Right kidney (tissue), 1 donor: ENCODE measurements at regions not wholly inside any gene's neighbourhood (a gene's known extent, or its start where the extent isn't known, plus 50 kb on each side); places are given as distances from the start of the nearest gene placed in this dataset.
"Not testable (repeated sequence)": the region's sequence is repeated elsewhere in the genome, so short reads cannot be mapped to it uniquely, and the experiment has no call there.

Experiments used
- DNase-seq: peaks from one replicate; pipeline ENCODE4 v3.0.0-alpha.2; 2016

- DNase-seq = no peak
Measured at GRCh38 chr12:9335867-9336266, 127.7 kb upstream of the PZP start.

DNA sequence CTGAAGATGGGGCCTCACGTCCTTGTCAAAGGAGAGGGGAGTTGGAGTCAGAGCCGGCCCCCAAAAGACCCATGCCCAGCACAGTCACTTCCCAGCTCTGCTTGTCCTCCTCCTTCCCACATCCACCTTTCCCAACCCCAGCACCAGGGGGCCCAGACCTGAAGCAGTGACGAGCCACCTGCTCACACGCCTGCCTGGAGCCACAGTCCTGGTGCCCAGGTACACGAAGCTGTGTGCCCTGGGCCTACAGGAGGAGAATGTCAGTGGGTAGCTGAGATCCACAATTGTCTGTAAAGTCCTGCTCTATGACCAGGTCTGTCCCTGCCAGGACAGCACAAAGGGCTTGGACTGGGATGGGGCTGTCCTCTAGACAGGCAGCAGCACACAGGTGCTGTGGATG is 126.8 kb upstream of the PZP start:
- DNase-seq = no peak

GRCh38 chr12:9334041-9334692 is 126.0 kb upstream of the PZP start:
- no peak for DNase-seq

- DNase-seq = no peak
Measured at GRCh38 chr12:9333161-9333560, 125.0 kb upstream of the PZP start.

DNA sequence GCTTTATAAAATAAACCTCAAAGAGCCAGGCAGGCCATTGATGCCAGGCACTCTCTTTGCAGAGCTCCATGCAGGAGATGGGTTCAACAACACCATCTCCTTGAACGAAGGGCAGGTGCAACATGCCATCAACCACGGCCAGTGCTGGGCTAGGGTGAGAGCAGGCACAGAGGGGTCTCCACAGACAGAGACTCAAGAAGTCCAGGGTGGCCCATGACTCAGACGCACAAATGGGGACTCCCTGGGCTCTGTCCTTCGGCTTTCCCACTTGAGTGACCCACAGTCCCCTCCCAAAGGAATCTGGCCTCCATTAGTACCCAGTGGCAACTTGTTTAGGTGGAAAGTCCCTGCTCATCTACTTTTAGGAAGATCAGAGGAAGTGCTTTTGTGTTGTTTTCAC is 124.4 kb upstream of the PZP start:
- no peak for DNase-seq

DNA sequence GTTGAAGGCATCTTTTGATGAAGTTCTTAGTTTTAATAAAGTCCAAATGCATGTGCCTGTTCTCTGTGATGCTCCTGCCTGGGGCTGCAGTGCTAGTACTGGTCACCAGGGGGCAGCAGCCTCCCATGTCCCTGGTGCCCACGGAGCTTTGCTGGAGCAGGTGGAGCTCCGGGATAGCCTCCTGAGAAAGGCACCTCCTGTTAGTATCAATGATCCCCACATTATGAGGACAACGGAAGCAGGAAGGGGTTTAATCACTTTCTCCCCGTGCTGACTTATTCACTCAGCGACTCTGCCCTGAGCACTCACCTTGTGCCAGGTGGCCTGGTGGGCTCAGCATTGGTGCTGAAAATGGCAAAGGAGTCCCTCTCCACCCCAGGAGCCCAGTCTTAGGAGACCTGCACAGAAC is 123.0 kb upstream of the PZP start:
- DNase-seq = peak; percentile 44

GRCh38 chr12:9329019-9329418 is 120.8 kb upstream of the PZP start:
- DNase-seq = no peak

- DNase-seq = no peak
Measured at GRCh38 chr12:9328065-9328464, 119.9 kb upstream of the PZP start.

DNA sequence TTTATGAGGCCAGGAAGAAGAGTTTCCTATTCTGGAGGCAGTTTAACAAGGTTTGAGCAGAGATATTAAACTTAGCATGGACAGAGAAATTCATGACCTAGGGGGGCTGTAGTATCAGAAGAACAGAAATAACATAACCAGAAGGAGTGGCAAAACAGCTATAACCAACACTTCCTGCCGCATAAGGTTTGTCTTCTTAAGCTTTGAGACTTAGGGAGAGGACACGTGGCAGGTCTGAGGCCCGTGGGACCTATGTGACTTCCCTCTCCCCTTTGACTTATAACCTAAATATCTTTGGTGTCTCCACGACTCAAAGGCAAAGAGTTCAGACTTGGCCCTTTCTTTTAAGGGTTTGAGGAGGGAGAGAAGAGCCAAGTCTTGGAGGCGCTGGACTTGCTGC is 119.1 kb upstream of the PZP start:
- no peak for DNase-seq

GRCh38 chr12:9326849-9327248 is 118.7 kb upstream of the PZP start:
- DNase-seq = not testable (repeated sequence)

DNA sequence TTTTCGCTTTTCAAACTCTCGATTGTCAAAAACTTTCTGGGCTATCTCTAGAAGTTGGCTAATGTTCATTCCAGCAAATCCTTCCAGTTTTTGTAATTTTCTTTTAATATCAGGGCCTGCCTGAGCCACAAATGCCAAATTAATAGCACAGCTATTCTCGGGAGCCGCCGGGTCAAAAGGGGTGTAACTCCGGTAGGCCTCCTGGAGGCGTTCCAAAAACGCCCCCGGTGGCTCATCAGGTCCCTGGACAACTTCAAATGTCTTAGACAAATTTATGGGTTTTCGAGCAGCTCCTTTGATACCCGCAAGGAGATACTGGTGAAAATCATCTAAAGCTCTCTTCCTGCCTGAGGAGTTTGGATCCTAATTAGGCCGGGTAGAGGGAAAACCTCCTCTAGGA is 117.9 kb upstream of the PZP start:
- no peak for DNase-seq

DNA sequence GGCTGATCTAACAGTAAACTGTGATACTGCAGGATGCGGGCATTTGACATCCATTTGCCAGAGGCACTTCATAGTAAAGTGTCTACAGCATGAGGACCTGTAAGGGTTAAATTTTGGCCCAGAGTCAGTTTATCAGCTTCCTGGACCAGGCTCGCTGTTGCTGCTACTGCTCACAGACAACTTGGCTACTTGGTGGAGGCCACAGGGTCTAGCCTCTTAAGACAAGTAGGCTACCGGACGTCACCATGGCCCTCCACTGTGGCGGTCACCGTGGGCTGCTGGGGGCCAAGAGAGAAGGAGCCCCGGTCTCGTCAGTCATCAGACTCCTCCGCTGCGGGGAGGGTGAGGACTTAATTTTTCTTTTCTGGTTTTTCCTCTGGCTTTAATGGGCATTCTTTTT is 117.3 kb upstream of the PZP start:
- no peak for DNase-seq

DNA sequence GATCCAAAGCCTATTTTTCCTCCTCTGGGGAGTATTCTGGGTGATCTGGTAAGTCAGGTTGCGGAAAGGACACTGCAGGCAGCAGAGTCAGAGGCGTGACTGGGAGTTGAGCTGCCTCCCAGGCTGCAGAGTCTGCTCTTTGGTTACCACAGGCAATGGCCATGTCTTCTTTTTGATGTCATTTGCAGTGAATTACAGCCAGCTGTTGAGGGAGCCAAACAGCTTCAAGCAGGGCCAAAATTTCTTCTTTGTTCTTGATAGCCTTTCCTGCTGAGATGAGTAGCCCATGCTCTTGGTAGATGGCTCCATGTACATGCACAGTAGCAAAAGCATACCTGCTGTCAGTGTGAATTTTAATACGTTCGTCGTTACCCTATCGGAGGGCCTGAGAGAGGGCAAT is 116.6 kb upstream of the PZP start:
- no peak for DNase-seq

- DNase-seq = no peak
Measured at GRCh38 chr12:9323144-9323681, 115.0 kb upstream of the PZP start.

GRCh38 chr12:9319842-9320173 is 111.6 kb upstream of the PZP start:
- no peak for DNase-seq

- no peak for DNase-seq
Measured at GRCh38 chr12:9319044-9319841, 111.0 kb upstream of the PZP start.

- not testable (repeated sequence) for DNase-seq
Measured at GRCh38 chr12:9313479-9313878, 105.3 kb upstream of the PZP start.

GRCh38 chr12:9312406-9313392 is 104.5 kb upstream of the PZP start:
- DNase-seq = not testable (repeated sequence)

DNA sequence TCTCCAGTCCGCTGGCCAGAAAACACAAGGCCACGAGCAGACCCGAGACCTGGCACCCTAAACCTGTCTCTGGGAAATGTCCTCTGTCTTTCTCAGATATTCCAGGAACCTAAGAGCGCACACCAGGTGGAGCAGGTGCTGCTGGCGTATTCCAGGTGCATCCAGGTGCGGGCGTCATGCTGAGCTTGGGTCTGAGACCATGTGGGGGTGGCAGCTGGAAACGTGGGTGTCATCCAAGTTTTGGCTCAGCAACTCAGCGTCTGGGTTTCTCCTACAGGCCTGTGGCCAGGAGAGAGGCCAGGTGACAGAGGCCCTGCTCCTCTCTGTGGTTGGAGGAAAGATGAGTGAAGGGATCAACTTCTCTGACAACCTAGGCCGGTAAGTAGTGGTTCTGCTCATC is 103.3 kb upstream of the PZP start:
- not testable (repeated sequence) for DNase-seq

DNA sequence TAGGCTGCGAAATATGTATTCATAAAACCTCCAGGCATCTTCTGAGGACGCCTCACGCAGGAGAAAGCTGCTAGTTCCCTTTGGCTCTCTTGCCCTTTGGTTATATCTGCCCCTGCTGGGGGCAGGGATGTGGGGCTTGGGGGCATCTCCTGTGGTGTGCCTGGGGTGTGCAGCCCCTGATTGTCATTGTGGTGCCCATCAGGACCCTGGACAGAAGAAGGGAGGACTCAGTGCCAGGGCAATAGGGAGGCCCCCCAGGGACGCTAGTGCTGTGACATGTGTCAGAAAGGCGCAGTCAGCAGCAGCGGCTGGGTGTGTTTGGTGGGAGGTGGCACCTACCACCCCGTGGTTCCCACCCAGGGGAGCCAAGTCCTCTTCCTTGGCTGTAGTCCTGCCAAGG is 102.5 kb upstream of the PZP start:
- DNase-seq = not testable (repeated sequence)

GRCh38 chr12:9309749-9310148 is 101.6 kb upstream of the PZP start:
- not testable (repeated sequence) for DNase-seq

- DNase-seq = not testable (repeated sequence)
Measured at GRCh38 chr12:9308745-9309144, 100.5 kb upstream of the PZP start.

- DNase-seq = not testable (repeated sequence)
Measured at GRCh38 chr12:9308163-9308562, 100.0 kb upstream of the PZP start.
